8988T (cell line): ENCODE measurements at regions not wholly inside any gene's neighbourhood (a gene's known extent, or its start where the extent isn't known, plus 50 kb on each side); places are given as distances from the start of the nearest gene placed in this dataset.
"Not testable (repeated sequence)": the region's sequence is repeated elsewhere in the genome, so short reads cannot be mapped to it uniquely, and the experiment has no call there.

Source experiments
- DNase-seq: peaks from one replicate; pipeline ENCODE4 v3.0.0; 2011

- DNase-seq = no peak
These were observed 372.6 kb upstream of the ATP11B start for GRCh38 chr3:182420741-182421140.

GRCh38 chr3:182424006-182424405 is 369.3 kb upstream of the ATP11B start:
- DNase-seq = no peak

- DNase-seq = not testable (repeated sequence)
These were observed 367.2 kb upstream of the ATP11B start for GRCh38 chr3:182425926-182426718.

- DNase-seq = not testable (repeated sequence)
These were observed 361.3 kb upstream of the ATP11B start for GRCh38 chr3:182431972-182432371.

- no peak for DNase-seq
These were observed 357.4 kb upstream of the ATP11B start for GRCh38 chr3:182435860-182436259.

- DNase-seq = no peak
These were observed 356.8 kb upstream of the ATP11B start for GRCh38 chr3:182436547-182436946.

GRCh38 chr3:182438398-182438797 is 354.9 kb upstream of the ATP11B start:
- DNase-seq = no peak

- no peak for DNase-seq
These were observed 353.2 kb upstream of the ATP11B start for GRCh38 chr3:182440101-182440500.

- DNase-seq = no peak
These were observed 347.7 kb upstream of the ATP11B start for GRCh38 chr3:182445576-182445975.

- no peak for DNase-seq
These were observed 342.1 kb upstream of the ATP11B start for GRCh38 chr3:182450942-182451787.

- no peak for DNase-seq
These were observed 341.4 kb upstream of the ATP11B start for GRCh38 chr3:182451871-182452270.

- DNase-seq = no peak
These were observed 338.3 kb upstream of the ATP11B start for GRCh38 chr3:182455011-182455410.

- no peak for DNase-seq
These were observed 333.0 kb upstream of the ATP11B start for GRCh38 chr3:182460303-182460702.

GRCh38 chr3:182462152-182462551 is 331.2 kb upstream of the ATP11B start:
- no peak for DNase-seq

GRCh38 chr3:182464513-182465145 is 328.7 kb upstream of the ATP11B start:
- no peak for DNase-seq

- no peak for DNase-seq
These were observed 327.8 kb upstream of the ATP11B start for GRCh38 chr3:182465301-182466185.

GRCh38 chr3:182469086-182469485 is 324.2 kb upstream of the ATP11B start:
- no peak for DNase-seq

- DNase-seq = no peak
These were observed 323.1 kb upstream of the ATP11B start for GRCh38 chr3:182470187-182470586.

GRCh38 chr3:182473191-182473710 is 320.1 kb upstream of the ATP11B start:
- no peak for DNase-seq

GRCh38 chr3:182478369-182478768 is 314.9 kb upstream of the ATP11B start:
- no peak for DNase-seq

GRCh38 chr3:182479419-182480336 is 313.6 kb upstream of the ATP11B start:
- DNase-seq = no peak
